K562 (cell line): ENCODE measurements at regions not wholly inside any gene's neighbourhood (a gene's known extent, or its start where the extent isn't known, plus 50 kb on each side); places are given as distances from the start of the nearest gene placed in this dataset.

ENCODE experiments used
- MLX ChIP-seq, 2 experiments: fragments of 450-650 bp in 1 of 2; sonication (generic) in 1 of 2; formaldehyde crosslinking; conservative IDR thresholded peaks; 2 replicates each; pipeline versions ENCODE4 v1.4.0 to v1.8.1; 2020 to 2022; ENCODE audit warnings: mild to moderate bottlenecking in 1 of 2, missing genetic modification reagents in 1 of 2
- NFIC ChIP-seq: fragments of 450-650 bp; IDR thresholded peaks from 2 replicates; pipeline ENCODE4 v1.6.1; 2017; ENCODE audit warnings: mild to moderate bottlenecking, inconsistent platforms
- POLR2AphosphoS5 ChIP-seq: IDR thresholded peaks from 2 replicates; pipeline ENCODE4 v1.6.1; 2011; ENCODE audit warnings: mild to moderate bottlenecking, low read depth, low read length, moderate library complexity; ENCODE audit not compliant: control insufficient read depth, insufficient read depth
- SIX5 ChIP-seq, 2 experiments: IDR thresholded peaks; 2 replicates each; pipeline ENCODE4 v1.6.1; 2011; ENCODE audit warnings: low read length in 2 of 2, borderline replicate concordance in 1 of 2, low read depth in 1 of 2, mild to moderate bottlenecking in 1 of 2, moderate library complexity in 1 of 2; ENCODE audit not compliant: insufficient read depth in 1 of 2

GRCh38 chr1:90335558-90335957, 340.6 kb downstream of the ZNF326 start:
- TF ChIP-seq NFIC (no peak), POLR2AphosphoS5 (no peak), MLX (CRISPR knock-in tag; conservative IDR thresholded peaks at IDR 0.05) (no peak), SIX5 (IDR thresholded peaks at IDR 0.05; ENCODE audit: borderline replicate concordance in 1 of 2, insufficient read depth in 1 of 2, low read depth in 1 of 2, low read length in 2 of 2) (no peak)
